ENCODE measurements at regions not wholly inside any gene's neighbourhood (a gene's known extent, or its start where the extent isn't known, plus 50 kb on each side); places are given as distances from the start of the nearest gene placed in this dataset.
"Not testable (repeated sequence)": the region's sequence is repeated elsewhere in the genome, so short reads cannot be mapped to it uniquely, and the experiment has no call there.

DNA sequence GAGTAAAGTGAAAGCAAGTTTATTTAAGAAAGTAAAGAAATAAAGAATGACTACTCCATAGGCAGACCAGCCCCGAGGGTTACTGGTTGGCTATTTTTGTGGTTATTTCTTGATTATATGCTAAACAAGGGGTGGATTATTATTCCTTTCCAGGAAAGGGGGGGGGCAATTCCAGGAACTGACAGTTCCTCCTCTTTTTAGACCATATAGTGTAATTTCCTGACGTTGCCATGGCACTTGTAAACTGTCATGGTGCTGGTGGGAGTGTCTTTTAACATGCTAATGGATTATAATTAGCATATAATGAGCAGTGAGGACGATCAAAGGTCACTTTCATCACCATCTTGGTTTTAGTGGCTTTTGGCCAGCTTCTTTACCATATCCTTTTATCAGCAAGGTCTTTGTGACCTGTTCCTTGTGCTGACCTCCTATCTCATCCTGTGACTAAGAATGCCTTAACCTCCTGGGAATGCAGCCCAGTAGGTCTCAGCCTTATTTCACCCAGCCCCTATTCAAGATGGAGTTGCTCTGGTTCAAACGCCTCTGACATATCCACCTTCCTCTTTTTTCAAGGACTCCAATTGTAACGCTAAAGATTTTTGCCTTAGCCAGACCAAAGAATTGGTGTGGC lies 104.1 kb downstream of the FAM72C start:
- not testable (repeated sequence) for H3K4me1 ChIP-seq (ENCODE audit: control insufficient read depth, low read depth, low read length); H3K56ac ChIP-seq (ENCODE audit: low read length); H2AK5ac ChIP-seq (ENCODE audit: low read length); H3K79me1 ChIP-seq (ENCODE audit: low read length); H3K18ac ChIP-seq (ENCODE audit: low read length); H4K8ac ChIP-seq (ENCODE audit: low read depth, low read length); H3K27ac ChIP-seq (ENCODE audit: low read depth, low read length); H2BK120ac ChIP-seq (ENCODE audit: low read depth, low read length); H3K79me2 ChIP-seq (ENCODE audit: control insufficient read depth, insufficient read depth, low read length); H3K36me3 ChIP-seq (ENCODE audit: control insufficient read depth, insufficient read depth, low read length); H3K4me2 ChIP-seq (ENCODE audit: low read length); H3K27me3 ChIP-seq (ENCODE audit: insufficient read depth, low read length, poor library complexity); H3K23ac ChIP-seq (ENCODE audit: low read length); H2BK15ac ChIP-seq (replicated peaks; ENCODE audit: low read depth); H3K4me3 ChIP-seq (ENCODE audit: low read length); H4K5ac ChIP-seq (ENCODE audit: low read length); H3K4ac ChIP-seq (ENCODE audit: low read depth, low read length); H3K9ac ChIP-seq (ENCODE audit: low read length); H2BK5ac ChIP-seq (ENCODE audit: low read length)
- no CpG with 5 or more reads among the region's 5 CpGs for WGBS (ENCODE audit: extremely low coverage, insufficient coverage, low lambda C conversion rate)
- peak; percentile 11 for DNase-seq

DNA sequence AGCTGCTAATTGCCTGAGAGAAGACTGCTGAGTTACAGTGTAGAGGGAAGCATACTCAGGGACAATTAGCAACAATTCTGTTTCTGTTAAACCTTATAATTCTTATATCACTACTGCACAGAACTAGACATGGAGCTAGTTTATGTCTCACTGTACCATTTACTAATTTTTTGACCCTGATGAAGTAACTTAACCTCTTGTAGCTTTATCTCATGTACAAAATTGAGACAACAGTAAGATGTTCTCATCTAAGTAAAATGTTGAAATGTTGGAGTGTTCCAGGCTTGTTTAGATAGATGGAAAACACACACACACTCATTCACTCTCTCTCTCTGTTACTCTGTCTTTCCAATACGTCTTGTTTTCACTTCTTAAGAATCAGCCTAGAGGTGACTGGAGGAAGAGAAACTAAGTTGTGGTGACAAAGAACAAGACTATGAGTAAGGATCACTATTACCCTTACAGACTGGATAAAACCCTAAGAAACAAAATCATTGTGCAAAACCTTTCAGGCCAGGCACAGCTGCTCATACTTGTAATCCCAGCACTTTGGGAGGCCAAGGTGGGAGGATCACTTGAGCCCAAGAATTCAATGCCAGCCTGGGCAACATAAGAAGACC lies 107.8 kb downstream of the FAM72C start:
- H3K9ac ChIP-seq (ENCODE audit: low read length) = not testable (repeated sequence)

DNA sequence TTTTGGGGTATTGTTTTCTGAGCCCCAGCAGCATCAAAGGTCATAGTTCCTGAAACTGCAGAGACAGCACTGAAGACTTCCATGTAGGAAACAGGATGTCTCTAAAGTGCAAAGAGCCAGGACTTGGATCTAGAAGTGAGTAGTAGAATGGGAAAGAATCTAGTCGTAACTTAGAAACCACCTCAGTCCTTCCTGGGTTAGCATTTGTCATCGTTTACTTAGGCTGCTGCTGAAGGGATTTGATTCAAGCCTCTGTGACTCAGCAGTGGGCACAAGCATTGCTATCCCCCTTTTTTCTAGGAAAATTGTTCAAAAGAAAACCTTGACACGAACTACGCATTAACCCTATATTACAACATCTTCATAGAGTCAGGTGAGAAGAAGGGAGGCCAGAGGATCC lies 109.1 kb downstream of the FAM72C start:
- H3K4ac ChIP-seq (ENCODE audit: low read depth, low read length); H4K8ac ChIP-seq (ENCODE audit: low read depth, low read length); H3K23ac ChIP-seq (ENCODE audit: low read length); H3K4me3 ChIP-seq (ENCODE audit: low read length); H3K79me2 ChIP-seq (ENCODE audit: control insufficient read depth, insufficient read depth, low read length); H4K5ac ChIP-seq (ENCODE audit: low read length); H3K4me2 ChIP-seq (ENCODE audit: low read length); H3K27ac ChIP-seq (ENCODE audit: low read depth, low read length); H3K79me1 ChIP-seq (ENCODE audit: low read length); H3K27me3 ChIP-seq (ENCODE audit: insufficient read depth, low read length, poor library complexity); H3K4me1 ChIP-seq (ENCODE audit: control insufficient read depth, low read depth, low read length); H3K9ac ChIP-seq (ENCODE audit: low read length); H3K56ac ChIP-seq (ENCODE audit: low read length); H2BK120ac ChIP-seq (ENCODE audit: low read depth, low read length); H2BK5ac ChIP-seq (ENCODE audit: low read length); H2BK15ac ChIP-seq (replicated peaks; ENCODE audit: low read depth); H3K18ac ChIP-seq (ENCODE audit: low read length); H2AK5ac ChIP-seq (ENCODE audit: low read length); H3K36me3 ChIP-seq (ENCODE audit: control insufficient read depth, insufficient read depth, low read length); DNase-seq: not testable (repeated sequence)
- WGBS (ENCODE audit: extremely low coverage, insufficient coverage, low lambda C conversion rate) = no CpG with 5 or more reads among the region's 4 CpGs

More for the DNA sequence above, 107.8 kb downstream of the FAM72C start:
- not testable (repeated sequence) for H3K4me2 ChIP-seq (ENCODE audit: low read length); H2AK5ac ChIP-seq (ENCODE audit: low read length); H3K79me2 ChIP-seq (ENCODE audit: control insufficient read depth, insufficient read depth, low read length); DNase-seq; H2BK120ac ChIP-seq (ENCODE audit: low read depth, low read length); H3K4me3 ChIP-seq (ENCODE audit: low read length); H3K18ac ChIP-seq (ENCODE audit: low read length); H3K23ac ChIP-seq (ENCODE audit: low read length); H3K79me1 ChIP-seq (ENCODE audit: low read length); H2BK15ac ChIP-seq (replicated peaks; ENCODE audit: low read depth); H3K27me3 ChIP-seq (ENCODE audit: insufficient read depth, low read length, poor library complexity); H4K5ac ChIP-seq (ENCODE audit: low read length); H3K4ac ChIP-seq (ENCODE audit: low read depth, low read length); H3K56ac ChIP-seq (ENCODE audit: low read length); H2BK5ac ChIP-seq (ENCODE audit: low read length); H3K36me3 ChIP-seq (ENCODE audit: control insufficient read depth, insufficient read depth, low read length); H3K4me1 ChIP-seq (ENCODE audit: control insufficient read depth, low read depth, low read length); H4K8ac ChIP-seq (ENCODE audit: low read depth, low read length); H3K27ac ChIP-seq (ENCODE audit: low read depth, low read length)
- no CpG with 5 or more reads among the region's 1 CpG for WGBS (ENCODE audit: extremely low coverage, insufficient coverage, low lambda C conversion rate)

DNA sequence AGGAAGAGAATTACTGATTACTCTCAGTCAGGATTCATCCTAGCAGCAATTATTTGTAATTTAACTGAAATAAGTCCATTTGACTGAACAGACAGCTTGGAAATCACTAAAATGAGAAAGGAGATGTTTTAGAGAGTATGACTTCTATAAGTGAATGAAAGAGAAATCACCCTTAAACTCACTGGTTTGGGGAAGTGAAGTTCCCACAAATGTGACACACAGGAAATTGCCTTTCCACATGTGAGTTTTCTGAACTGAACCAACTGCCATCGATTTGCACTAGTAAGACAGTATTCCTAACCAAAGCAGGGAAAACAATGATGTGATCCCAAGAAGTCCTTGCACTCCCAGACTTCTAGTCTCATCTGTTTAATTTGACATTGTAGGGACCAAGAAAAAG lies 110.5 kb downstream of the FAM72C start:
- not testable (repeated sequence) for H3K9ac ChIP-seq (ENCODE audit: low read length); H3K27me3 ChIP-seq (ENCODE audit: insufficient read depth, low read length, poor library complexity); H3K27ac ChIP-seq (ENCODE audit: low read depth, low read length); H4K8ac ChIP-seq (ENCODE audit: low read depth, low read length); H3K4ac ChIP-seq (ENCODE audit: low read depth, low read length); H4K5ac ChIP-seq (ENCODE audit: low read length); H2AK5ac ChIP-seq (ENCODE audit: low read length); H3K4me3 ChIP-seq (ENCODE audit: low read length); DNase-seq; H3K56ac ChIP-seq (ENCODE audit: low read length); H3K4me1 ChIP-seq (ENCODE audit: control insufficient read depth, low read depth, low read length); H3K23ac ChIP-seq (ENCODE audit: low read length); H3K18ac ChIP-seq (ENCODE audit: low read length); H2BK5ac ChIP-seq (ENCODE audit: low read length); H3K4me2 ChIP-seq (ENCODE audit: low read length); H3K36me3 ChIP-seq (ENCODE audit: control insufficient read depth, insufficient read depth, low read length); H3K79me1 ChIP-seq (ENCODE audit: low read length); H2BK120ac ChIP-seq (ENCODE audit: low read depth, low read length); H2BK15ac ChIP-seq (replicated peaks; ENCODE audit: low read depth); H3K79me2 ChIP-seq (ENCODE audit: control insufficient read depth, insufficient read depth, low read length)
- WGBS (ENCODE audit: extremely low coverage, insufficient coverage, low lambda C conversion rate) = no CpG with 5 or more reads among the region's 1 CpG

DNA sequence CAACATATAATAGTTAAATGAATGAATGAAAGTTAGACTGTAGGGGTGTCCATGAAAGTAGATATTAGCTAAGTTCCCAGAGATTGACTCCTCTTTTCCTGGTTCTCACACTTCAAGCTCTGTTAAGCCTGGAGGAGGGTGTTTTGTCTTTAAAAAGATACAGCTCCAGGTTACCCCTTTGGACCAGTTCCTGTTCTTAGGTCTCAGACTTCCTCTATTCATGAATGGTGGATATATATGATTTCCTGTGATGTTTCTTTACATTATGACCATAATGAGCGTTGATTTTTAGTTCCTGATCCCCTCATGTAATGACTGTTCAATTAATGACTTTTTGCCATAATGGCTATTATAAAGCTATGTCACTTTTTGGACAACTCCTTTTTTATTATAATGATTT lies 115.9 kb downstream of the FAM72C start:
- H3K27ac ChIP-seq (ENCODE audit: low read depth, low read length); H3K79me2 ChIP-seq (ENCODE audit: control insufficient read depth, insufficient read depth, low read length); H3K4me3 ChIP-seq (ENCODE audit: low read length); H4K5ac ChIP-seq (ENCODE audit: low read length); H4K8ac ChIP-seq (ENCODE audit: low read depth, low read length); H3K36me3 ChIP-seq (ENCODE audit: control insufficient read depth, insufficient read depth, low read length); H3K27me3 ChIP-seq (ENCODE audit: insufficient read depth, low read length, poor library complexity); H3K23ac ChIP-seq (ENCODE audit: low read length); H3K79me1 ChIP-seq (ENCODE audit: low read length); H3K4me1 ChIP-seq (ENCODE audit: control insufficient read depth, low read depth, low read length); H2AK5ac ChIP-seq (ENCODE audit: low read length); DNase-seq; H2BK5ac ChIP-seq (ENCODE audit: low read length); H3K4ac ChIP-seq (ENCODE audit: low read depth, low read length); H2BK120ac ChIP-seq (ENCODE audit: low read depth, low read length); H3K4me2 ChIP-seq (ENCODE audit: low read length); H2BK15ac ChIP-seq (replicated peaks; ENCODE audit: low read depth); H3K9ac ChIP-seq (ENCODE audit: low read length); H3K18ac ChIP-seq (ENCODE audit: low read length); H3K56ac ChIP-seq (ENCODE audit: low read length): not testable (repeated sequence)
- no CpG with 5 or more reads among the region's 1 CpG for WGBS (ENCODE audit: extremely low coverage, insufficient coverage, low lambda C conversion rate)

DNA sequence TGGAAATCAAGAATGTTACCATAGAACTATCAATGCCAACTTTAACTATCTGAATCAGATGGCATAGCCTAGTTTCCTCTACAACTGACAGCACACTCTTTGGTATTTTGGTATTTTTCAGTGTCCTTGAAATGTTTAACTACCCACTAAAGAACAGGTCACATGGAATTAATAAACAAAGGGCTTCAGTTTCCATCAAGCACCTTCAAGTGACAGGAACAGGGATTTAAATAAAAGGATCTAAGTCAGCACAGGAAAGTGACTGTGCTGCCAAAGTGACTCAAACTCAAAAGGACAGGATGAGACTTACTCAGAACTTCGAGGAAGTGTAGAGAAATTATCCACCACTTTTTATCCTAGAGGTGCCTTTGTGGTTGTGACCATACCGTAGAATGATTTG lies 117.7 kb downstream of the FAM72C start:
- not testable (repeated sequence) for H2BK120ac ChIP-seq (ENCODE audit: low read depth, low read length); H3K9ac ChIP-seq (ENCODE audit: low read length); H3K27me3 ChIP-seq (ENCODE audit: insufficient read depth, low read length, poor library complexity); H4K5ac ChIP-seq (ENCODE audit: low read length); H3K4me3 ChIP-seq (ENCODE audit: low read length); H3K56ac ChIP-seq (ENCODE audit: low read length); H4K8ac ChIP-seq (ENCODE audit: low read depth, low read length); H3K79me2 ChIP-seq (ENCODE audit: control insufficient read depth, insufficient read depth, low read length); DNase-seq; H3K23ac ChIP-seq (ENCODE audit: low read length); H2BK15ac ChIP-seq (replicated peaks; ENCODE audit: low read depth); H3K27ac ChIP-seq (ENCODE audit: low read depth, low read length); H3K18ac ChIP-seq (ENCODE audit: low read length); H3K79me1 ChIP-seq (ENCODE audit: low read length); H3K4me2 ChIP-seq (ENCODE audit: low read length); H2AK5ac ChIP-seq (ENCODE audit: low read length); H3K36me3 ChIP-seq (ENCODE audit: control insufficient read depth, insufficient read depth, low read length); H3K4ac ChIP-seq (ENCODE audit: low read depth, low read length); H3K4me1 ChIP-seq (ENCODE audit: control insufficient read depth, low read depth, low read length); H2BK5ac ChIP-seq (ENCODE audit: low read length)
- WGBS (ENCODE audit: extremely low coverage, insufficient coverage, low lambda C conversion rate) = no CpG with 5 or more reads among the region's 2 CpGs

All from mesendoderm (in vitro differentiated cells).